ENCODE measurements at regions not wholly inside any gene's neighbourhood (a gene's known extent, or its start where the extent isn't known, plus 50 kb on each side); places are given as distances from the start of the nearest gene placed in this dataset.

- DNase-seq (ENCODE audit: low spot score): no peak
- in situ Hi-C loops (cut with HindIII; ENCODE audit: extremely low pct_ligation_motif_present, low pct_unique_long_range_greater_than_20kb): no loop called here
- ChIA-PET CTCF (ENCODE audit: low intra/inter-chr PET ratio, low total read pairs) (no interaction called here), POLR2A (interaction anchor here (1.2 kb wide), 1 partner anchor 15 kb away, joined by 3 read pairs; no protein-coding TSS in a partner anchor)
- Histone ChIP-seq H3K4me3 (replicated peaks in 1 of 3; ENCODE audit: insufficient read depth in 1 of 3, low read depth in 2 of 3, low read length in 3 of 3) (no peak overlapping the region), H3K27ac (ENCODE audit: extremely low read length, insufficient read depth, low read length) (no peak overlapping the region), H3K4me2 (ENCODE audit: low read depth, low read length) (no peak overlapping the region), H3K4me1 (ENCODE audit: insufficient read depth, low read length) (peaks cover 29% of the 10 kb centered on the region), H3K9me3 (ENCODE audit: low read length) (no peaks in the 10 kb centered on the region), H3K36me3 (replicated peaks in 1 of 2; ENCODE audit: control insufficient read depth in 1 of 2, insufficient read depth in 2 of 2, low read length in 2 of 2) (no peaks in the 10 kb centered on the region), H4K20me1 (ENCODE audit: insufficient read depth, low read length) (no peaks in the 10 kb centered on the region), H3K79me2 (ENCODE audit: insufficient read depth, low read length) (no peaks in the 10 kb centered on the region), H3K27me3 (ENCODE audit: control insufficient read depth in 1 of 2, insufficient read depth in 2 of 2, low read length in 2 of 2) (peaks cover 0 to 2% of the 10 kb centered on the region in 2 experiments; a peak in 1 of 5 replicates), H2AFZ (ENCODE audit: low read length) (no peak overlapping the region), H3K9ac (ENCODE audit: insufficient read depth, low read depth, low read length) (no peak overlapping the region)
- 72% methylated on average over 8 of the region's 8 CpGs for WGBS (ENCODE audit: low lambda C conversion rate)
- no TSS peak for BruUV-seq (replicated peaks)
- no peak for FAIRE-seq
- TF ChIP-seq MTA3 (CRISPR knock-in tag; IDR thresholded peaks at IDR 0.05): no peak
- TF ChIP-seq ELF3 (CRISPR knock-in tag; IDR thresholded peaks at IDR 0.05): no peak
- TF ChIP-seq MIER3 (CRISPR knock-in tag; IDR thresholded peaks at IDR 0.05; ENCODE audit: borderline replicate concordance): no peak
- intact Hi-C loops (cut with micrococcal nuclease; ENCODE audit: unreplicated experiment): no loop called here
- ATAC-seq: no peak
These were observed 130.6 kb downstream of the SEC14L1 start for GRCh38 chr17:77271411-77271810.

GRCh38 chr17:77273397-77274085 lies 132.8 kb downstream of the SEC14L1 start:
- Histone ChIP-seq H3K27me3 (ENCODE audit: control insufficient read depth in 1 of 2, insufficient read depth in 2 of 2, low read length in 2 of 2) (peaks cover 0 to 2% of the 10 kb centered on the region in 2 experiments; a peak in 1 of 5 replicates), H3K9me3 (ENCODE audit: low read length) (no peaks in the 10 kb centered on the region), H4K20me1 (ENCODE audit: insufficient read depth, low read length) (no peaks in the 10 kb centered on the region), H2AFZ (ENCODE audit: low read length) (no peak overlapping the region), H3K27ac (ENCODE audit: extremely low read length, insufficient read depth, low read length) (no peak overlapping the region), H3K79me2 (ENCODE audit: insufficient read depth, low read length) (no peaks in the 10 kb centered on the region), H3K4me1 (ENCODE audit: insufficient read depth, low read length) (peaks cover 23% of the 10 kb centered on the region), H3K4me2 (ENCODE audit: low read depth, low read length) (no peak overlapping the region), H3K9ac (ENCODE audit: insufficient read depth, low read depth, low read length) (no peak overlapping the region), H3K4me3 (replicated peaks in 1 of 3; ENCODE audit: insufficient read depth in 1 of 3, low read depth in 2 of 3, low read length in 3 of 3) (no peak overlapping the region), H3K36me3 (replicated peaks in 1 of 2; ENCODE audit: control insufficient read depth in 1 of 2, insufficient read depth in 2 of 2, low read length in 2 of 2) (no peaks in the 10 kb centered on the region)
- CTCF ChIA-PET (ENCODE audit: low intra/inter-chr PET ratio, low total read pairs): no interaction called here
- FAIRE-seq: no peak
- POLR2A ChIA-PET: interaction anchor here (1.8 kb wide), 1 partner anchor 13 kb away, joined by 4 read pairs; no protein-coding TSS in a partner anchor
- no TSS peak for BruUV-seq (replicated peaks)
- no peak for DNase-seq (ENCODE audit: low spot score)
- intact Hi-C loops (cut with micrococcal nuclease; ENCODE audit: unreplicated experiment): no loop called here
- peak; percentile 28; the same call in 2 of the 3 replicates for ATAC-seq
- in situ Hi-C loops (cut with HindIII; ENCODE audit: extremely low pct_ligation_motif_present, low pct_unique_long_range_greater_than_20kb): no loop called here
- 55% methylated on average over 7 of the region's 7 CpGs for WGBS (ENCODE audit: low lambda C conversion rate)
- no peak for TF ChIP-seq ZNF382 (CRISPR knock-in tag; IDR thresholded peaks at IDR 0.05; ENCODE audit: borderline replicate concordance)
- TF ChIP-seq ZXDC (CRISPR knock-in tag; IDR thresholded peaks at IDR 0.05): no peak
- peak; percentile 79; the same call in 1 of the 2 replicates for TF ChIP-seq ZNF646 (CRISPR knock-in tag; IDR thresholded peaks at IDR 0.05)

All from HepG2 (cell line).